ENCODE measurements at regions not wholly inside any gene's neighbourhood (a gene's known extent, or its start where the extent isn't known, plus 50 kb on each side); places are given as distances from the start of the nearest gene placed in this dataset.
A peak's percentile ranks its signal among the peaks of the same experiment; 100 is the strongest.

DNA sequence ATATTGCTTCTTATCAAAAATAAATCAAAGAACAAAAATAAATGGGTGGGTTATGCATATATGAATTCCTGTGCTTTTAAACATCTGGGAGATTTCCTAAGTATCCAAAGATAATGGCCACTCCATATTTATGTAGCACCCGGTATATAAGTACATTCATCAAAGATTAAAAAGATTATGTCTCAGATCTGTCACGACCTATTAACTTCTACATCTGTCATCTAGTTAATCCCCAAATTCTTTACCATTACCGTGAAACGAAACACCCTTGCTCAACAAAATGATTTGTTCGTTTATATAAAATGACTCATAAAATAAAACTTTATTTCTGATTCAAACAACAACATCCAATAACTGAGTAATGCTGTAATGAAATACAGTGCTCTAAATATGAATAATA is 64.8 kb upstream of the FOXQ1 start:
- Histone ChIP-seq H3K4me1 (ENCODE audit: control insufficient read depth in 3 of 3, insufficient read depth in 2 of 3, low read depth in 1 of 3, low read length in 2 of 3) (peaks cover 0 to 14% (median 0%) of the 10 kb centered on the region in 3 donors), H3K9me3 (ENCODE audit: control insufficient read depth in 2 of 2, insufficient read depth in 1 of 2, low read depth in 1 of 2, low read length in 1 of 2) (peaks cover 0 to 5% of the 10 kb centered on the region in 2 donors), H3K27me3 (ENCODE audit: control insufficient read depth in 3 of 3, insufficient read depth in 3 of 3, low read length in 3 of 3) (peaks cover 0 to 2% (median 0%) of the 10 kb centered on the region in 3 donors), H3K4me3 (ENCODE audit: low read depth in 1 of 3, low read length in 3 of 3) (no peak overlapping the region), H3K27ac (ENCODE audit: low read depth in 1 of 3, low read length in 2 of 3) (no peak overlapping the region), H3K36me3 (ENCODE audit: control insufficient read depth in 3 of 3, insufficient read depth in 2 of 3, low read depth in 1 of 3, low read length in 3 of 3) (no peaks in the 10 kb centered on the region)
- no peak for FAIRE-seq
- WGBS, 3 donors = 74 to 81% (median 76%) methylated on average over 5 of the region's 5 CpGs
- no peak for DNase-seq

DNA sequence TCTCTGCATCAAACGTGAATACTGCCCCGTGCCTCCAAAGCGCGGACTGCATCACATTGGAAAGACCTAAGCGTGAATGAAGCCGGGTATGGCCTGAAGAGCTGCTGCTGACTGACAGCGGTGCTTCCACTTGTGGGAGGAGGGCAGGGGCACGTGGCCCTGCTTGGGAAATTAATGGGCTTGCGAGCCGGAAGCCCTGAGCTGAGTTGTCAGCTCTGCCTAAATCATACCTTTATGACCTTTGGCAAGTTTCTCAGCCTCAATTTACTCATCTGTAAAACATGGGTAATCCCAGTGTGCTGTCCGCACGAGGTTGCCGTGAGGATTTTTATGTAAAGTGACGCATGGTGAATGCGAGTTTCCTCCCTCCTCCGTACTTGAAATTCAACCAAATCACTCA is 67.0 kb upstream of the FOXQ1 start:
- 74 to 86% (median 80%) methylated on average over 16 of the region's 16 CpGs for WGBS, 3 donors
- DNase-seq = no peak
- Histone ChIP-seq H3K9me3 (ENCODE audit: control insufficient read depth in 2 of 2, insufficient read depth in 1 of 2, low read depth in 1 of 2, low read length in 1 of 2) (peaks cover 0 to 5% of the 10 kb centered on the region in 2 donors), H3K4me1 (ENCODE audit: control insufficient read depth in 3 of 3, insufficient read depth in 2 of 3, low read depth in 1 of 3, low read length in 2 of 3) (peaks cover 0 to 5% (median 0%) of the 10 kb centered on the region in 3 donors), H3K36me3 (ENCODE audit: control insufficient read depth in 3 of 3, insufficient read depth in 2 of 3, low read depth in 1 of 3, low read length in 3 of 3) (no peaks in the 10 kb centered on the region), H3K27ac (ENCODE audit: low read depth in 1 of 3, low read length in 2 of 3) (no peak overlapping the region), H3K4me3 (ENCODE audit: low read depth in 1 of 3, low read length in 3 of 3) (no peak overlapping the region), H3K27me3 (ENCODE audit: control insufficient read depth in 3 of 3, insufficient read depth in 3 of 3, low read length in 3 of 3) (peaks cover 0 to 2% (median 0%) of the 10 kb centered on the region in 3 donors)
- FAIRE-seq = no peak

DNA sequence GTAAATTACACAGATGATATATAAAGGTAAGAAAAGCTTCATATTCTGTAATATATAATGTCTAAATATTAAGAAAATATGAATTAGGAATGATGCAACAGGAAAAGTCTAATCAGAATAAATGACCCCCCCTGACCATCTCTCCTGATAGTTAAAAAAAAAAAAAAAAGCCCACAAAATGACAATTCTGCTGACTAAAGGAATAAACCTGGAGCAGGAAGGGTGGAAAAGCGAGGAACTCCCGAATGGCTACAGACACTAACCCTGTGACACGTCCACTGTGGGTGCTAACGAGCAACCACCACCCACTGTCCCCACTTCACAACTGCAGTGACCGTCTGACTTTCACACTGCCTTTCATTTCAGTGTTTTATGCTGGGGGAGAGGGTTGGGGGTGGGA is 67.6 kb upstream of the FOXQ1 start:
- H3K27me3 ChIP-seq (ENCODE audit: control insufficient read depth in 3 of 3, insufficient read depth in 3 of 3, low read length in 3 of 3) = peaks cover 0 to 2% (median 0%) of the 10 kb centered on the region in 3 donors
- no peak overlapping the region for H3K27ac ChIP-seq (ENCODE audit: low read depth in 1 of 3, low read length in 2 of 3)
- FAIRE-seq = no peak
- no peaks in the 10 kb centered on the region for H3K36me3 ChIP-seq (ENCODE audit: control insufficient read depth in 3 of 3, insufficient read depth in 2 of 3, low read depth in 1 of 3, low read length in 3 of 3)
- peaks cover 0 to 5% (median 0%) of the 10 kb centered on the region in 3 donors for H3K4me1 ChIP-seq (ENCODE audit: control insufficient read depth in 3 of 3, insufficient read depth in 2 of 3, low read depth in 1 of 3, low read length in 2 of 3)
- 89 to 90% (median 89%) methylated on average over 5 of the region's 5 CpGs for WGBS, 3 donors
- H3K9me3 ChIP-seq (ENCODE audit: control insufficient read depth in 2 of 2, insufficient read depth in 1 of 2, low read depth in 1 of 2, low read length in 1 of 2) = peaks cover 0 to 5% of the 10 kb centered on the region in 2 donors
- DNase-seq = no peak
- no peak overlapping the region for H3K4me3 ChIP-seq (ENCODE audit: low read depth in 1 of 3, low read length in 3 of 3)

DNA sequence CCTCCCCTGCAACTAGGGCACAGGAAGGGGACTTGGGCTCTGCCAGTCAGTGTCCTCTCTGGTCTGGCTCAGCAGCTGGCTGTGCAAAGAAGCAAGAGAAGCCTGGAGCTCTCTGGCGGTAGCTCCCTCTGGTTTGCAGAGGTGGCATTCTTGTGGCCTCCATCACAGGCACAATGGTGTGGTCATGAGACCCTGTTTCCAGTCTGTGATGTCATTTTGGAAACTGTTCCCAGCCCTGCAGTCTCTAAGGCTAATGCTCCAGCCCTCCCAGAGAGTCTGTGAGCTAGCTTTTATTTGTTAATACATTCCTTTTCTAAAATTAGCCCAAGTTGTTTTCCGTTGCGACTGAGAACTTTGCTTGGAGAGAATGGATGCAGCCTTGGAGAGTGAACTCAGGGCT is 69.5 kb upstream of the FOXQ1 start:
- DNase-seq (no peak), FAIRE-seq (no peak)
- Histone ChIP-seq H3K4me3 (ENCODE audit: low read depth in 1 of 3, low read length in 3 of 3) (no peak overlapping the region), H3K36me3 (ENCODE audit: control insufficient read depth in 3 of 3, insufficient read depth in 2 of 3, low read depth in 1 of 3, low read length in 3 of 3) (no peaks in the 10 kb centered on the region), H3K4me1 (ENCODE audit: control insufficient read depth in 3 of 3, insufficient read depth in 2 of 3, low read depth in 1 of 3, low read length in 2 of 3) (peaks cover 0 to 5% (median 0%) of the 10 kb centered on the region in 3 donors), H3K27ac (ENCODE audit: low read depth in 1 of 3, low read length in 2 of 3) (peak overlapping the region in 1 of 3 donors; percentile 36), H3K27me3 (ENCODE audit: control insufficient read depth in 3 of 3, insufficient read depth in 3 of 3, low read length in 3 of 3) (peaks cover 0 to 2% (median 0%) of the 10 kb centered on the region in 3 donors), H3K9me3 (ENCODE audit: control insufficient read depth in 2 of 2, insufficient read depth in 1 of 2, low read depth in 1 of 2, low read length in 1 of 2) (peaks cover 0 to 5% of the 10 kb centered on the region in 2 donors)
- 59 to 90% (median 87%) methylated on average over 3 of the region's 3 CpGs for WGBS, 3 donors

DNA sequence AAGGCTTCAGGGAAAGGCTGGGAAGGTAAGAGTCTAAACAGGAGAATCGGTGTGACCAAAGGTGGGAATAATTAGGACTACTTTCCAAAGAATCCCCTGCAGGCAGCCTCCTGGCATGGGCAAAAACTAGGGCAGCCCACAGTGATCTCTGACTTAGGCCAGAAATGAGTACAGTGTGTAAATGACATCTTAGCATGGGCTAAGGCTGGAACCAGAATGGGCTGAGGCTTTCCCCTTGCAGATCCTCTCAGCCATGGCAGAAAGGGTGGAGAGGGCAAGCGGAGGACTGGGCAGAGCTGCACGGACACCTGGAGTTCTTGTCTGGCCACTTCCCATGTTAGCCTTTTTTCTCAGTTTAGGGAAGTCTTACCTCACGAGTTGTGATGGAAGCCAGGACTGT is 69.9 kb upstream of the FOXQ1 start:
- H3K4me3 ChIP-seq (ENCODE audit: low read depth in 1 of 3, low read length in 3 of 3) = no peak overlapping the region
- H3K27ac ChIP-seq (ENCODE audit: low read depth in 1 of 3, low read length in 2 of 3) = peak overlapping the region in 1 of 3 donors; percentile 36
- FAIRE-seq (no peak), DNase-seq (no peak)
- 63 to 83% (median 79%) methylated on average over 4 of the region's 4 CpGs for WGBS, 3 donors
- no peaks in the 10 kb centered on the region for H3K36me3 ChIP-seq (ENCODE audit: control insufficient read depth in 3 of 3, insufficient read depth in 2 of 3, low read depth in 1 of 3, low read length in 3 of 3)
- peaks cover 0 to 2% (median 0%) of the 10 kb centered on the region in 3 donors for H3K27me3 ChIP-seq (ENCODE audit: control insufficient read depth in 3 of 3, insufficient read depth in 3 of 3, low read length in 3 of 3)
- H3K4me1 ChIP-seq (ENCODE audit: control insufficient read depth in 3 of 3, insufficient read depth in 2 of 3, low read depth in 1 of 3, low read length in 2 of 3) = peaks cover 0 to 5% (median 0%) of the 10 kb centered on the region in 3 donors
- peaks cover 0 to 5% of the 10 kb centered on the region in 2 donors for H3K9me3 ChIP-seq (ENCODE audit: control insufficient read depth in 2 of 2, insufficient read depth in 1 of 2, low read depth in 1 of 2, low read length in 1 of 2)

DNA sequence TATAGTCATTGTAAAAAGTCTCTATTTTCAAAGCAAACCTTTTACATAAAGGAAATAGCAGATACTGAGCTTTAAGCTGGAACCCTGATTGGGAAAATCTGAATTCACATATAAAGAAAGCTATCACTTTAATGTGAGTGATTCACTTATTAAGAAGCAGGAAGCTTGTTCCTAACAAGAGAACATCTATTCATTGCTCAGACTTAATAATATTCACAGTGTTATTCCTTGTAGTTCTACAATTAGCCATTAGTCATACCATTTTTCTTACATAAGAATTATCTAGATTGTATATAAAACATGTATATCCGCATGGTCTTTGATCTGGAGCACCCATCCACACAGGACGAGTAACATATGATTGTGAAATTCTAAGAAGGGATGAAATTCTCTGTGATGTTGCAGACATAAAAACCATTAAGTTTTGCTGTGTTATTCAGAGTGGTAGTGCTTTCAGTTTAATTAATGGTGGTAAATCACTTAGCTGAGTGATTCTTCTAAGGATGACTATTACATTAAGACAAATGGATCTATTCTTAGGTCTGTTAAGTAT is 71.1 kb upstream of the FOXQ1 start:
- H3K36me3 ChIP-seq (ENCODE audit: control insufficient read depth in 3 of 3, insufficient read depth in 2 of 3, low read depth in 1 of 3, low read length in 3 of 3) = no peaks in the 10 kb centered on the region
- peaks cover 0 to 2% of the 10 kb centered on the region in 2 donors for H3K9me3 ChIP-seq (ENCODE audit: control insufficient read depth in 2 of 2, insufficient read depth in 1 of 2, low read depth in 1 of 2, low read length in 1 of 2)
- no peak overlapping the region for H3K27ac ChIP-seq (ENCODE audit: low read depth in 1 of 3, low read length in 2 of 3)
- FAIRE-seq (no peak), DNase-seq (no peak)
- H3K27me3 ChIP-seq (ENCODE audit: control insufficient read depth in 3 of 3, insufficient read depth in 3 of 3, low read length in 3 of 3) = peaks cover 0 to 2% (median 0%) of the 10 kb centered on the region in 3 donors
- no peak overlapping the region for H3K4me3 ChIP-seq (ENCODE audit: low read depth in 1 of 3, low read length in 3 of 3)
- WGBS, 3 donors = 48 to 67% (median 65%) methylated on average over 2 of the region's 2 CpGs
- H3K4me1 ChIP-seq (ENCODE audit: control insufficient read depth in 3 of 3, insufficient read depth in 2 of 3, low read depth in 1 of 3, low read length in 2 of 3) = peaks cover 0 to 5% (median 0%) of the 10 kb centered on the region in 3 donors

DNA sequence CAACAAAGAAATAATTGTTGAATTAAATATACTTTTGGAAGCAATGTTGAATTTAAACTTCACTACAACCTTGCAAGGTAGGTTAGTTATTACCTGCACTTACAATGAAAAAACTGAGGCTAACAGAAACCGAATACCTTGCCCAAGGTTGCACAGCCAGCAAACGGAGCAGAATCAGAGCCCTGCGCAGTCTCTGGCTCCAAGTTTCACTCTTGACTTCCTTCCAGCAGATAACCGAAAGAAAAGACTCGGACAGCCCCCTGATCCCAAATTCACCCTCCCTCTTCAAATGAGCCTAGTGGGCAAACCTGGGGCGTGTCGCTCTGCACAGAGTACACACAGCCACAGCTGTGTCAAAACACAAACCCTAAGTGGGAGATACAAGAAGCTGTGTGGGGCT is 72.1 kb upstream of the FOXQ1 start:
- Histone ChIP-seq H3K4me3 (ENCODE audit: low read depth in 1 of 3, low read length in 3 of 3) (no peak overlapping the region), H3K27ac (ENCODE audit: low read depth in 1 of 3, low read length in 2 of 3) (no peak overlapping the region), H3K27me3 (ENCODE audit: control insufficient read depth in 3 of 3, insufficient read depth in 3 of 3, low read length in 3 of 3) (peaks cover 0 to 2% (median 0%) of the 10 kb centered on the region in 3 donors), H3K9me3 (ENCODE audit: control insufficient read depth in 2 of 2, insufficient read depth in 1 of 2, low read depth in 1 of 2, low read length in 1 of 2) (peaks cover 0 to 2% of the 10 kb centered on the region in 2 donors), H3K36me3 (ENCODE audit: control insufficient read depth in 3 of 3, insufficient read depth in 2 of 3, low read depth in 1 of 3, low read length in 3 of 3) (no peaks in the 10 kb centered on the region), H3K4me1 (ENCODE audit: control insufficient read depth in 3 of 3, insufficient read depth in 2 of 3, low read depth in 1 of 3, low read length in 2 of 3) (peaks cover 0 to 5% (median 0%) of the 10 kb centered on the region in 3 donors)
- DNase-seq (no peak), FAIRE-seq (no peak)
- 83 to 88% (median 85%) methylated on average over 7 of the region's 7 CpGs for WGBS, 3 donors

DNA sequence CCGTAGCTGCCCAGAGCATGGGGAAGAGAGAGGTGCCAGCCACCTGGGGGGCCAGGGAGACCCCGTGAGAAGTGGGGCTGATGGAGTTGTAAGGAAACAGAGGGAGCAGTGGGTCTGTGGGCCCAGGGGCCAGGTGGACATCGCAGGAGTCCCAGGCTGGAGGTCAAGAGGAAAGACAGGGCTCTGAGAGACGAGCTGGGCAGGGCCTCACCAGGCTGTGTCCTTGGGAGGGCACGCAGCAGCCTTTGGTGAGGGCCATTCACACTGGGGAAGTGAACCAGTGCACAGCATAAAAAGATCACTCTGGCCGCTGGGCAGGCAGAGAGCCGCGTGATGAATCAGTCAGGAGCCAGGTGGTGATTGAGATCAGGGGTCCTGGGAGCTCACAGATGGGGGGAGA is 73.9 kb upstream of the FOXQ1 start:
- H3K4me3 ChIP-seq (ENCODE audit: low read depth in 1 of 3, low read length in 3 of 3) = no peak overlapping the region
- H3K4me1 ChIP-seq (ENCODE audit: control insufficient read depth in 3 of 3, insufficient read depth in 2 of 3, low read depth in 1 of 3, low read length in 2 of 3) = peaks cover 0 to 5% (median 0%) of the 10 kb centered on the region in 3 donors
- H3K36me3 ChIP-seq (ENCODE audit: control insufficient read depth in 3 of 3, insufficient read depth in 2 of 3, low read depth in 1 of 3, low read length in 3 of 3) = no peaks in the 10 kb centered on the region
- 84 to 94% (median 89%) methylated on average over 8 of the region's 8 CpGs for WGBS, 3 donors
- no peak overlapping the region for H3K27ac ChIP-seq (ENCODE audit: low read depth in 1 of 3, low read length in 2 of 3)
- peaks cover 0 to 2% (median 0%) of the 10 kb centered on the region in 3 donors for H3K27me3 ChIP-seq (ENCODE audit: control insufficient read depth in 3 of 3, insufficient read depth in 3 of 3, low read length in 3 of 3)
- FAIRE-seq = no peak
- peaks cover 0 to 1% of the 10 kb centered on the region in 2 donors for H3K9me3 ChIP-seq (ENCODE audit: control insufficient read depth in 2 of 2, insufficient read depth in 1 of 2, low read depth in 1 of 2, low read length in 1 of 2)
- DNase-seq = no peak

DNA sequence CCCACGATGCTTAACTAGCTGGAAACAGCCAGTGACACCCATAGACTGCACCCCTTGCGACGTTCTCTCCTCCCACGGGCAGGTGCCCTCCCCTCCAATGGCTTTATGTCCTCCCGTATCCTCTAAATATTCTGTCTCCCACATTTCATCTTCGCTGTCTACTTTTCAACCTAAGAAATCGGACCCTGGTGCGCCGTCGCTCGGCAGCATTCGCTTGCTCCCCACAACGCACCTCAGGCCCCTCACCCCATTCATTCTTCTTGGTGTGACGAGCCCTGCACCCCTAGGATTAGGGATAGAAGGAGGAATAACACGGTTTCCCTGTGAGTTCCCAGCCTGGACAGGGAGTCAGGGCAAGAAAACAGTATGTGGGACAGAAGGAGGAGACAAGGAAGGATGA is 74.3 kb upstream of the FOXQ1 start:
- FAIRE-seq = no peak
- Histone ChIP-seq H3K36me3 (ENCODE audit: control insufficient read depth in 3 of 3, insufficient read depth in 2 of 3, low read depth in 1 of 3, low read length in 3 of 3) (no peaks in the 10 kb centered on the region), H3K4me1 (ENCODE audit: control insufficient read depth in 3 of 3, insufficient read depth in 2 of 3, low read depth in 1 of 3, low read length in 2 of 3) (peaks cover 0 to under 1% (median 0%) of the 10 kb centered on the region in 3 donors), H3K27me3 (ENCODE audit: control insufficient read depth in 3 of 3, insufficient read depth in 3 of 3, low read length in 3 of 3) (peaks cover 0 to 2% (median 0%) of the 10 kb centered on the region in 3 donors), H3K9me3 (ENCODE audit: control insufficient read depth in 2 of 2, insufficient read depth in 1 of 2, low read depth in 1 of 2, low read length in 1 of 2) (no peaks in the 10 kb centered on the region), H3K4me3 (ENCODE audit: low read depth in 1 of 3, low read length in 3 of 3) (no peak overlapping the region), H3K27ac (ENCODE audit: low read depth in 1 of 3, low read length in 2 of 3) (no peak overlapping the region)
- WGBS, 3 donors = 89 to 92% (median 89%) methylated on average over 15 of the region's 15 CpGs
- DNase-seq = no peak

Data from small intestine (tissue), 7 donors.